PC-9 (cell line): ENCODE measurements at regions not wholly inside any gene's neighbourhood (a gene's known extent, or its start where the extent isn't known, plus 50 kb on each side); places are given as distances from the start of the nearest gene placed in this dataset.

Experiments used
- EZH2 ChIP-seq: fragments of 200-600 bp; sonication (generic); IDR thresholded peaks from 2 replicates; pipeline ENCODE4 v1.8.0; 2017; ENCODE audit warnings: antibody characterized with exemption, low read depth
- TF ChIP-seq, protein P1 (sequence below): fragments of 200-600 bp; sonication (generic); conservative IDR thresholded peaks from 2 replicates; pipeline ENCODE4 v1.6.1; 2017; ENCODE audit warnings: mixed run types, antibody characterized with exemption, mild to moderate bottlenecking, moderate library complexity

DNA sequence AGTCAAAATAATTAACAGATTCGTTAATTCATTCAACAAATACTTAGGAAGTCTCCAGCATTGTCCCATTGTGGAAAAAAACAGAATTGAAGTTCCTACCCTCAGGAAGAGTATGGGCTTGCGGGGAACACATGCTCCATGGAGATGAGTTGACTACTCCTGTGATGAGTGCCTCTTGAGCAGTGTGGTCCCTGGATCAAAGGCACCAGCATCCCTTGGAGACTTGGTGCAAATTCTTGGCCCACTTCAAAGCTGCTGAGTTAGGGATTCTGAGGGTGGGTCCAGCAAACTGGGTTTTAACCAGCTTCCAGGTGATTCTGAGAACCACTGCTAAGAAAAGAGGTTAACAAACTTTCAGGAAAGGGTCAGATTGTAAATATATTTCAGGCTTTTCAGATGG lies 361.6 kb downstream of the MYCN start:
- TF ChIP-seq, protein P1, sequence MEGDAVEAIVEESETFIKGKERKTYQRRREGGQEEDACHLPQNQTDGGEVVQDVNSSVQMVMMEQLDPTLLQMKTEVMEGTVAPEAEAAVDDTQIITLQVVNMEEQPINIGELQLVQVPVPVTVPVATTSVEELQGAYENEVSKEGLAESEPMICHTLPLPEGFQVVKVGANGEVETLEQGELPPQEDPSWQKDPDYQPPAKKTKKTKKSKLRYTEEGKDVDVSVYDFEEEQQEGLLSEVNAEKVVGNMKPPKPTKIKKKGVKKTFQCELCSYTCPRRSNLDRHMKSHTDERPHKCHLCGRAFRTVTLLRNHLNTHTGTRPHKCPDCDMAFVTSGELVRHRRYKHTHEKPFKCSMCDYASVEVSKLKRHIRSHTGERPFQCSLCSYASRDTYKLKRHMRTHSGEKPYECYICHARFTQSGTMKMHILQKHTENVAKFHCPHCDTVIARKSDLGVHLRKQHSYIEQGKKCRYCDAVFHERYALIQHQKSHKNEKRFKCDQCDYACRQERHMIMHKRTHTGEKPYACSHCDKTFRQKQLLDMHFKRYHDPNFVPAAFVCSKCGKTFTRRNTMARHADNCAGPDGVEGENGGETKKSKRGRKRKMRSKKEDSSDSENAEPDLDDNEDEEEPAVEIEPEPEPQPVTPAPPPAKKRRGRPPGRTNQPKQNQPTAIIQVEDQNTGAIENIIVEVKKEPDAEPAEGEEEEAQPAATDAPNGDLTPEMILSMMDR: no peak
- TF ChIP-seq EZH2: no peak
